SK-N-MC (cell line): ENCODE measurements at regions not wholly inside any gene's neighbourhood (a gene's known extent, or its start where the extent isn't known, plus 50 kb on each side); places are given as distances from the start of the nearest gene placed in this dataset.

ENCODE experiments used
- EZH2 ChIP-seq: fragments of 200-600 bp; sonication (generic); IDR thresholded peaks from one replicate; pipeline ENCODE4 v1.6.1; 2017; ENCODE audit warnings: antibody characterized with exemption
- POLR2AphosphoS5 ChIP-seq: IDR thresholded peaks from 2 replicates; pipeline ENCODE4 v1.6.1; 2012; ENCODE audit warnings: mild to moderate bottlenecking, low read depth, low read length, borderline replicate concordance

DNA sequence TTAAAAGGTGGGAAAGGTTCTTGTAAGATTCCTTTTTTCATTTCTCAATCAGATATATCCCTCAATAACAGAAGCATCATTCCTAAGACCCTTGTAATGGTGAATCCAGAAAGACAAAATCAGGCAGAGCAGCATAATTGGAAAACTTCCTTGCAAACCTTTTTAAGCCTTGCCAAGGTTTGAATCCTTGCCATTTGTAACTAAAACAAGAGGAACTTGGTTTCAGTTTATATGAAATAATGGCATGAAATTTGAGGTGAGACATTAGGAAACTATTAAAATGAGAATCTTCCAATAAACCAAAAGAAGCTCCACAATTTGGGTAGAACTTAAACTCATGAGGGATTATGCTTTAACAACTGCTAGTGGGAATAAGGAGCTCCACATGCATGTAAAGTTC lies 384.7 kb upstream of the SMC2 start:
- no peak for TF ChIP-seq EZH2
- no peak for TF ChIP-seq POLR2AphosphoS5
